K562 (cell line): ENCODE measurements at regions not wholly inside any gene's neighbourhood (a gene's known extent, or its start where the extent isn't known, plus 50 kb on each side); places are given as distances from the start of the nearest gene placed in this dataset.

Experiments used
- EGR1 ChIP-seq: fragments of 450-650 bp; conservative IDR thresholded peaks from 2 replicates; pipeline ENCODE4 v1.6.1; 2017; ENCODE audit warnings: mild to moderate bottlenecking
- EP300 ChIP-seq: IDR thresholded peaks from 2 replicates; pipeline ENCODE4 v1.6.1; 2012; ENCODE audit warnings: low read length, improper control_type of control experiment
- ETS1 ChIP-seq: conservative IDR thresholded peaks from 2 replicates; pipeline ENCODE4 v1.6.1; 2011; ENCODE audit warnings: low read depth, mild to moderate bottlenecking, low read length; ENCODE audit not compliant: control insufficient read depth
- NUFIP1 ChIP-seq: fragments of 450-650 bp; IDR thresholded peaks from 2 replicates; pipeline ENCODE4 v1.6.1; 2018; ENCODE audit not compliant: partially characterized antibody
- POLR2A ChIP-seq: fragments of 450-650 bp; conservative IDR thresholded peaks from 2 replicates; pipeline ENCODE4 v1.6.1; 2016
- POLR2AphosphoS2 ChIP-seq: IDR thresholded peaks from 2 replicates; pipeline ENCODE4 v1.6.1; 2012; ENCODE audit warnings: low read length, improper control_type of control experiment
- POLR2AphosphoS5 ChIP-seq: IDR thresholded peaks from 2 replicates; pipeline ENCODE4 v1.6.1; 2011; ENCODE audit warnings: mild to moderate bottlenecking, low read depth, low read length, moderate library complexity; ENCODE audit not compliant: control insufficient read depth, insufficient read depth
- RBM39 ChIP-seq: fragments of 200-400 bp; formaldehyde crosslinking; optimal IDR thresholded peaks from 2 replicates; pipeline ENCODE3; 2018; ENCODE audit warnings: low read depth, low read length
- SMAD1 ChIP-seq: fragments of 150-350 bp; IDR thresholded peaks from 2 replicates; pipeline ENCODE4 v1.6.1; 2014; ENCODE audit warnings: low read length, low read depth; ENCODE audit not compliant: partially characterized antibody
- SMARCC2 ChIP-seq: fragments of 450-650 bp; IDR thresholded peaks from 2 replicates; pipeline ENCODE4 v1.6.1; 2017; ENCODE audit warnings: antibody characterized with exemption, moderate library complexity, mild to moderate bottlenecking, low read depth
- SUPT5H ChIP-seq: fragments of 450-650 bp; IDR thresholded peaks from 2 replicates; pipeline ENCODE4 v1.6.1; 2016
- U2AF1 ChIP-seq: fragments of 200-400 bp; formaldehyde crosslinking; optimal IDR thresholded peaks from 2 replicates; pipeline ENCODE3; 2017; ENCODE audit warnings: mild to moderate bottlenecking, low read depth, low read length, moderate library complexity
- ZNF140 ChIP-seq: fragments of 250-450 bp; sonication (Bioruptor Pico); IDR thresholded peaks from 2 replicates; pipeline ENCODE4 v1.8.0; 2021; ENCODE audit warnings: moderate library complexity, mild to moderate bottlenecking, inconsistent platforms
- ZNF449 ChIP-seq: fragments of 250-450 bp; sonication (Bioruptor Pico); IDR thresholded peaks from 2 replicates; pipeline ENCODE4 v1.8.0; 2022; ENCODE audit warnings: moderate library complexity, mild to moderate bottlenecking, inconsistent platforms

GRCh38 chr9:106600955-106601560 lies 261.9 kb upstream of the ZNF462 start:
- no peak for TF ChIP-seq POLR2AphosphoS5
- no peak for TF ChIP-seq ZNF140
- TF ChIP-seq POLR2AphosphoS2 = no peak
- no peak for TF ChIP-seq RBM39
- TF ChIP-seq NUFIP1 = no peak
- no peak for TF ChIP-seq SUPT5H
- no peak for TF ChIP-seq EP300
- TF ChIP-seq U2AF1 = no peak
- no peak for TF ChIP-seq EGR1
- no peak for TF ChIP-seq ZNF449 (CRISPR knock-in tag)
- TF ChIP-seq POLR2A = no peak
- no peak for TF ChIP-seq SMAD1
- TF ChIP-seq ETS1 = no peak
- TF ChIP-seq SMARCC2 = no peak
